GM21515 (cell line): ENCODE measurements at regions not wholly inside any gene's neighbourhood (a gene's known extent, or its start where the extent isn't known, plus 50 kb on each side); places are given as distances from the start of the nearest gene placed in this dataset.
"Not testable (repeated sequence)": the region's sequence is repeated elsewhere in the genome, so short reads cannot be mapped to it uniquely, and the experiment has no call there.

ENCODE experiments used
- ATAC-seq: cut with Tn5 transposase; IDR thresholded peaks from one replicate; pipeline ENCODE4 v1.9.1; 2021; ENCODE audit not compliant: unreplicated experiment

DNA sequence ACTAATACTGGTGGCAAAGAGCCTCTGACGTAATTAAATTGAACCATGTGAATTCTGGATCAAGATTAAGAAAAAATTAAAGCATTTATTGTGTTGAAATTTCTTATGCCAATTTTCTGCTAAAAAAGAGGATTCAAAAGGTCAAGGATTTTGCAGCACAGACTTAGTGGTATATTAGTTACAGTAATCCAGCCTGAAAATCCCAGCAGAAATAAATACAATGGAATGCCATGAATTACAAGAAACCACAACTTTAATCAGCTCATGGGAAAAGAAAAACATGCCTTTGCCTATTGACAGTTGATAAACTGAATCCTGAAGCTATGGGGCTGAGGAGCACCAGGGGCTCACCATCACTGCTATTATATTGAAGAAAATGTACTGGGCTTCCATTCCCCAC lies 114.8 kb upstream of the SATB2 start:
- ATAC-seq = no peak

DNA sequence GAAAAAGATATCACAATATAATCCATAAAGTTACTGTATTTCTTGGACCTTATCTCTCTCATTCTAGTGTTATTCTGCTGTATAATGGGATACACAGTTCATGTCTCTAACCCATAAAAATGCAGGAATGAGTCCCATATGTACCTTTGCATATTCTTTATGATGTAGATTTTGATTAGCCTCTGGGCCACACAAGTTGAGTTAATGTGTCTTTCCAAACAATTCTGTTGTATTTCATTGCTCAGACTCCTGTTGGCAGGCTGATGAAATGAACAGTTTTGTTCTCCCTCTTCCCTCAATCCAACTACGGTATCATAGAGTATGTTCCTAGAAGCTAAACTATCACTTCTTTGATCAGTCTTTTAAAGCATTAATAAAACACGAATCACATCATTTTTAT lies 113.2 kb upstream of the SATB2 start:
- ATAC-seq = no peak

DNA sequence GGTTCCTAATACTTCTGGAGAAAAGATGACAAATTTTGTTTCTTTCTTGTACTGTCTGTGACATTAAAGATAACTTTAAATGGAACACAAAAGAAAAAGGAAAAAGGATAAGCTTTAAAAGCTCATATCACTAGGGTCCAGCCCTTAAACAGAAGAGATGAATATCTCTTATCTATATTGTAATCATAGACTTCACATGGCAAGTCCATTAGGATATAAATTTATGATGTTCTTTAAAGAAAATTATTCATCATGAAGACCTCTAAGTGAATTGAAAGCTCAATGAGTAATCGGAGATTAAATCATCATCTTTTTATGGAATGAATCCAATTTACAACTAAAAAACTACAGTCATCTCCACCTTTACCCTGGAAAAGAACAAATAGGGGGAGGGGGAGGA lies 111.6 kb upstream of the SATB2 start:
- ATAC-seq = no peak

DNA sequence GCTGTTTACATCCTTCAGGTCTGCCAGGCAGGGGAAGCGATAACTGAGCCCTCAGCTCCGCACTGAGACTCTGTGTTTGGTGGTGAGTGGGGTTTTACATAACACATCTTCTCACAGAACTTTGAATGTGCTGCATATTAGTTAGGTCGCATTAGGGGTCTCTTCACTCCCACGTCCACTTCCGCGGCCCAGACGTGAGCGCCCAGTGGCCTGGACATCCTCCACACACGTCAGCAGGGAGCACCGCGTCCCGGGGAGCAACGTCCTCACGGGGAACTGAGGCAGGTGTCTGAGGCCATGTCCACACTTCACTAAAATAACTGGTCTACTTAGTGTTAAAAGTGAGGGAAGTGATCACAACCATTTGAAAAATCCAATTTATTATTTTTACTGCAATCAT lies 100.4 kb upstream of the SATB2 start:
- ATAC-seq = no peak

DNA sequence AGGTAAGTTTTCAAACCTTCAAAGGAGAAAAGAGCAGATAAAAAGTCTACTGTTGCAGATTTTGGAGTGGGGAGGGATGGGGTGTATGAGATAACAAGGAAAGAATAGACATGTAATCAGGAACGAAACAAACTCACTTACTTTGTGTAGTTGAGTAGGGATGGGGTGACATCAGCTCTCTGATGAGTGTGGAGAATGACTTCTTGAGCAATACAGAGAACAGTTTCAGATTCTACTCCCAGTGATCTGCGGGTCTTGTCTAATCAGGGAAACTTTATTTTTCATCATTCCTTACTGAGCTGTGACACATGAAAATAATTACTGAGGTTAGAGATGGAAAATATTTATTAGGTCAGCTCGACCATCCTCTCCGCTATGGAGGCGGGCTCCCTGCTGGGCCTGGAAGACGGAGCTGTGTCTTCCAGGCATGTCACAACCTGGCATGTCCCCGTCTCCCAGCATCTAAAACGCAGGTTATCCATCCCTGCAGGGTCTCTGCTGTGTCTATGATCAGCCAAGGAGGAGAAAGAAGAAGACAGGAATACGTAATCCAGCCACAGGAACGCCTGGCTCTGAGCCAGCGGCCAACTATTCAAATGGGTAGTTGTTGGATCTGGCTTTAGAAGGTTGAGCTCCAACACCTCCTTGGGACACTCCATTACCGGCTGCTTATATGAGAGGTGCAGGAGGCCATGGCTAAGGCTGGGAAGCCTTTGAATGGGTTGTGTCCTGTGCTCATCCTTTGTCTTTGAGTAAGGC lies 99.0 kb upstream of the SATB2 start:
- ATAC-seq = no peak

DNA sequence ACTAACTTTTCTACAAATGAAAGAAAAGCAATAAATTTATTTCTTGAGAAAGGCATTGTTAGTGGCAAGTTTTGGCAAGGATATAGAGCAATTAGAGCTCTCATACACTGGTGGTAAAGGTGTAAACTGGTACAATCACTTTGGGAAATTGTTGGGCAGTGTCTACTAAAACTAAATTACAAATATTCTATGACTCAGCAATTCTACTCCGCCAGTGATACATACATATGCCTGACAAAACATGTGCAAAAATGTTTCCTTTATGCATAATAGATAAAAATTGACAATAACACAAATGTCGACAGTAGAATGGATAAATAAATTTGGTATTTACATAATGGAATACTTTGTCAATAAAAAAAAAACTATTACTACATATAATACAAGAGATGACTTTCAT lies 96.3 kb upstream of the SATB2 start:
- no peak for ATAC-seq

DNA sequence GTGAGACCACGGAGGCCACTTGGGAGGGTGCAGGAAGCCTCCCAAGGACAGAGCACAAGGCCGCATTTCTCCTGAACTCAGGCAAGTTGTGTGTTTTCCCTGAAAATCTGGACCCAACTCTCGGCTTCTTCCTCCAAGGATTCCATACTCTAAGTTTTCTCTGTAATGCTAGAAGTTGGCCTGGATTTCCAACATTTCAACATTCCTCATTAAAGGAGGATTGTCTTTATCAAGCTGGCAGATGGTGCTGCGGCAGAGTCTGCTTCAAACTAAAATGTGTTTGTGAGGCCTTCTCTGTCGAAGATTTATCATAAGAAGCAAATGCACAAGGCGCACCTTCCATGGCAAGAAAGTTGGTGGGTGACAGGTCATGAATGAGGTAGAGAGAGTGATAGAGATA lies 94.4 kb upstream of the SATB2 start:
- no peak for ATAC-seq

DNA sequence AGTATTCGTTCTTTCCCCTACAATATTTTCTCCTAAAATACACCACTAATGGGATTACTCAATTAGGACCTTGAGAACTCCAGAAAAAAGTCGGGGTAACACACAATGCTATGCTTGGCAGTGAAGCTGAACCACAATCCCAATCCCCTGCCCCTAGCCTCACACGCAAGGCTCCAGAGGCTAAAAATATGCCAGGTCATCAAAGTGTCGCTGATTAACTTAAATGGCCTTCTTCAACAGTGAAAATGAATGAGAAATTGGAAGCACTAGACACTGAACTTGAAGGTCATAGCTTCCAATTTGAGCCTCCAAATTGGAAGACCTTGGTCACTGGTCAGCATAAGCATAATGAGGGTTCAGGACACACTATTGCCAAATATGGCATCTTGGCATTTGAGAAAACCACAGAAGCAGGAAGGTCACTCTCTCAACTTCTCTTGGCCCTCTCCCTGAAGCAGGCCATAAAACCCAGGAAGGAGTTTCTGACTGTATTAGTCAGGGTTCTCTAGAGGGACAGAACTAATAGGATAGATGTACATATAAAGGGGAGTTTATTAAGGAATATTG lies 86.0 kb upstream of the SATB2 start:
- ATAC-seq = no peak

DNA sequence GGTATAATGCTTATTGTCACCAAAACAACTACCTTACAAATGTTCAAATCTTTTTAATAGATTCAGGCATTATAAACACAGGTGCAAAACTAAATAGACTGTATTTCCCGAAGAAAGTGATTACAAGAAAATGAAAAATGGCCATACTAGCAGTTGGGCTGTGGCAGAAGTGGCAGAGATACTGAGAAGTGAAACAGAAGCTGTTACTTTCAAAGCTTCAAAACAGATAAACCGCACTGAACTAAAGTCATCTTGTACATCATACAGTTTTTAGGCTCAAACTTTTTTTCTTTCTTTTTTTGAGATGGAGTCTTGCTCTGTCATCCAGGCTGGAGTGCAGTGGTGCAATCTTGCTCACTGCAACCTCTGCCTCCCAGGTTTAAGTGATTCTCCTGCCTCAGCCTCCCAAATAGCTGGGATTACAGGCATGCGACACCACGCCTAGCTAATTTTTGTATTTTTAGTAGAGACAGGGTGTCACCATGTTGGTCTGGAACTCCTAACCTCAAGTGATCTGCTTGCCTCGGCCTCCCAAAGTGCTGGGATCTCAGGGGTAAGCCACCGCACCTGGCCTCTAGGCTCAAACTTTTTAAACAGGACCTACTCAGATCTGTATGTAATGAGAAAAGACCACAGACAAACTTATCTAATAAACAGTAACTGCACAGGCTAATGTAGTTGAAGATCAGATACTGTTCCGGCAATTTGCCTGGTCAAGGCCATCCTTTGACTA lies 77.9 kb upstream of the SATB2 start:
- ATAC-seq = no peak

DNA sequence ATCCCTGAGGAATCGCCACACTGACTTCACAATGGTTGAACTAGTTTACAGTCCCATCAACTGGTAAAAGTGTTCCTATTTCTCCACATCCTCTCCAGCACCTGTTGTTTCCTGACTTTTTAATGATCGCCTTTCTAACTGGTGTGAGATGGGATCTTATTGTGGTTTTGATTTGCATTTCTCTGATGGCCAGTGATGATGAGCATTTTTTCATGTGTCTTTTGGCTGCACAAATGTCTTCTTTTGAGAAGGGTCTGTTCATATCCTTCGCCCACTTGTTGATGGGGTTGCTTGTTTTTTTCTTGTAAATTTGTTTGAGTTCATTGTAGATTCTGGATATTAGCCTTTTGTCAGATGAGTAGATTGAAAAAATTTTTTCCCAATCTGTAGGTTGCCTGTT lies 76.1 kb upstream of the SATB2 start:
- ATAC-seq = not testable (repeated sequence)

DNA sequence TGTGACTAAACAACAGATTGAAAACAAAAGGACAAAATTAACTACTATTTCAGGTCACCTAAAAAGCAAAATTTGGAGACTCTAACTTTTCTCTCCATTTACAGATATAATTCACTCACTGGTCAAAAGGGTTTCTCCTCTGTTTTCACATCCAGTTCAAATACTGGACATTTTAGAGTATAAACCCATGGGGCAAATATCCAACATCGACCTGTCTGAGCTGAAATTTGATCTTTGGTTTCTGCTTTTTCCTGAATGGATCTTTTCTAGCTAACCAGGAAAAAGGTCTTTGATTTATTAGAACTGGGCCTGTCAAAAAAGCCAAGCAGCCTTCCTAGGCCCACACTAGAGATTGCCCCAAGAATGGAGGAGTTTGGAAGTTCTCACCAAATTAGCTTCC lies 69.3 kb upstream of the SATB2 start:
- ATAC-seq = no peak

DNA sequence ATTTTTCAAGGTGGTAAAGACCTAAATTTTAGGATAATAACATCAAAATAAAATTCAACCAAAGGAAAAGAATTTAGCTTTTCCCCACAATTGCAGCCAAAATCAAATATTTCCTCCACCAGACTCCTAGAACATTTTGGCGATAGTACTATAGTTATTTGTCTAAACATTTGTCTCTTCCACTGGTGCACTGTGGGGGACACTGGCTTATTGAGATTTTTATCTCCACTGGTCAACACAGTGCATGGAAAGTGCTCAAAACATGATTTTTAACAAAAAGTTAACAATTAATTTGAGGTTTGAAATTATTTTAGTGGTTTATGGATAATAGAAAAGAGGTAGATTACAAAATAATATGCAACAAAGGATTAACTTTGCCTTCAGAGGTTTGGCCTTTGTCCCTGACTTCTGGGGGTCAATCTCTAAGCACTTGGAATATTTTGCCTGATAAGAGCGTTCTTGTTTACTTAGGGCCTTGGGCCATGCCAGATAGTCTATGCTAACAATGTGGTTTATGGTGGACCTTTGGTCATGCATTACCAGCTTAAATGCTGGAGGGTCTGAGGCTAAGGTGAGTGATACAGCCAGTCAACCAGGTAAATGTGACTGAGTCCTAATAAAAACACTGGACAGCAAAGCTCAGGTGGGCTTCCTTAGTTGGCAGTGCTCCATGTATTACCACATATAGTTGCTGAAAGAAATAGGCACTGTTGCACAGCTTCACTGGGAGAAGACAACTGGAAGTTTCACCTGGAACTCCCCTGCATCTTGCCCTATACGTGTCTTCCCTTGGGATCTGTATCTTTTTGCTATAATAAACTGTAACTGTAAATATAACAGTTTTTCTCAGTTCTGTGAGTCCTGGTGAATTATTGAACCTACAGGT lies 67.2 kb upstream of the SATB2 start:
- ATAC-seq = no peak

DNA sequence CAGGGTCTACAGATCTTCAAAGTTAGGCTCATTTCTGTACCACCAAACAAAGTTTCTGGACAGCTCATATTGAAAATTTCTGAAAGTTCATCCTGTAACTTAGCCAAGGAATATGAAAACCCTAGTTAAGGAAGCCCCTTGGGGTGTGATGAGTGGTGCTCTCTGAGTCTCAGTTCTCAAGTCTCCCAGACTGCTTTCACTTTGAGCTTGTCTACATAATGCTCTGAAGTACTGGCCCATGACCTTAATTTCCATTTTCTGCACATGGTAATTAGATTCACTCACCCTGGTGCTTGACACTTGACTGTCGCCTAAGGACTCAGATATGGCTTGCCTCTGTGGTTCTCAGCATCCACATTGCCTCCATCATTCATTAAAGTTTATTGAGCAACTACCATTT lies 51.7 kb upstream of the SATB2 start:
- ATAC-seq = peak; percentile 86
